Vagina (tissue), 2 donors: ENCODE measurements at regions not wholly inside any gene's neighbourhood (a gene's known extent, or its start where the extent isn't known, plus 50 kb on each side); places are given as distances from the start of the nearest gene placed in this dataset.

Experiments used
- POLR2A ChIP-seq, 2 donors: fragments of 450-650 bp; IDR thresholded peaks; one replicate each; pipeline ENCODE4 v1.6.1; 2017; ENCODE audit warnings: antibody characterized with exemption in 2 of 2, mild to moderate bottlenecking in 2 of 2, moderate library complexity in 2 of 2
- TF ChIP-seq, protein P1 (sequence below), 3 experiments: fragments of 450-650 bp in 2 of 3; fragments of 200-600 bp in 1 of 3; sonication (generic) in 1 of 3; IDR thresholded peaks; one replicate each; pipeline ENCODE4 v1.5.1; 2017 to 2019; ENCODE audit warnings: antibody characterized with exemption in 3 of 3, mild to moderate bottlenecking in 2 of 3, moderate library complexity in 2 of 3

DNA sequence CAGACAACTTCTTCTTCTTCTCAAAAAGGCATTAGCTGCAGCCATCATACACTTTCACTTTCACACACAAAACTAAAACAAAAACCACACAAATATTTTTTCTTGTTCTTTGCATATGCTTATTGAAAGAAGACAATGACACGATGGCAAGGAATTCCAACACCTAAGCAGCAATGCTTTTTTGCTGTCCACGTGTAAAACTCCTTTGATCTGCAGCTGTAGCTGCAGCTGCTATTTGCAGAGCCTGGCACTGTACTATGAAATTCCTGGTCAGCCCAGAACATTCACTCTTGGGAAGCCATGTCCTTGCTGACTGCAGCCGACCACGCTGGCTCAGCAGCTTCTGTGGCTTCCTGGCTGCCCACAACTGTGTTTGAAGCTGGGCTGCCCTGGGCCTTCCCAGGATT lies 316.2 kb downstream of the CDH2 start:
- no peak for TF ChIP-seq POLR2A (IDR thresholded peaks at IDR 0.05)
- TF ChIP-seq, protein P1, sequence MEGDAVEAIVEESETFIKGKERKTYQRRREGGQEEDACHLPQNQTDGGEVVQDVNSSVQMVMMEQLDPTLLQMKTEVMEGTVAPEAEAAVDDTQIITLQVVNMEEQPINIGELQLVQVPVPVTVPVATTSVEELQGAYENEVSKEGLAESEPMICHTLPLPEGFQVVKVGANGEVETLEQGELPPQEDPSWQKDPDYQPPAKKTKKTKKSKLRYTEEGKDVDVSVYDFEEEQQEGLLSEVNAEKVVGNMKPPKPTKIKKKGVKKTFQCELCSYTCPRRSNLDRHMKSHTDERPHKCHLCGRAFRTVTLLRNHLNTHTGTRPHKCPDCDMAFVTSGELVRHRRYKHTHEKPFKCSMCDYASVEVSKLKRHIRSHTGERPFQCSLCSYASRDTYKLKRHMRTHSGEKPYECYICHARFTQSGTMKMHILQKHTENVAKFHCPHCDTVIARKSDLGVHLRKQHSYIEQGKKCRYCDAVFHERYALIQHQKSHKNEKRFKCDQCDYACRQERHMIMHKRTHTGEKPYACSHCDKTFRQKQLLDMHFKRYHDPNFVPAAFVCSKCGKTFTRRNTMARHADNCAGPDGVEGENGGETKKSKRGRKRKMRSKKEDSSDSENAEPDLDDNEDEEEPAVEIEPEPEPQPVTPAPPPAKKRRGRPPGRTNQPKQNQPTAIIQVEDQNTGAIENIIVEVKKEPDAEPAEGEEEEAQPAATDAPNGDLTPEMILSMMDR (IDR thresholded peaks at IDR 0.05) = no peak
